NCI-H146 treated with DMSO at 0.1 percent for 48 hours (cell line): ENCODE measurements at regions not wholly inside any gene's neighbourhood (a gene's known extent, or its start where the extent isn't known, plus 50 kb on each side); places are given as distances from the start of the nearest gene placed in this dataset.

Experiments used
- DNase-seq: peaks from one replicate; lab custom pipeline; 2025; ENCODE audit not compliant: unreplicated experiment; lab: John Stamatoyannopoulos, UW

DNA sequence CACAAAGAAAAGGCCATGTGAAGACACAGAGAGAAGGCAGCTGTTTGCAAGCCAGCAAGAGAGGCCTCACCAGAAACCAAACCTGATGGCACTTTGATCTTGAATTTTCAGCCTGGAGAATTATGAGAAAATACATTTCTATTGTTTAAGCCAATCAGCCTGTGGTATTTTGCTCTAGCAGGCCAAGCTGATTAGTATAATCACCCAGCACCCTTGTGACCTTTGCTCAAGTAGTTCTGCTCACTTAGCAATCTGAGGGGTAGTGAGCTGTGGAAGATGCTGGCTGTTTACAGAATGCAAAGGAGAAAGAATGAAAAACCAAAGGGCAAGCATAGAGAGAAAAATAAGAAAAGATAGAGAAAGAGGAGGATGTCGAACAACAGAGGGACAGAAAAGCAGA, 396.4 kb upstream of the BOD1L1 start:
- no peak for DNase-seq

DNA sequence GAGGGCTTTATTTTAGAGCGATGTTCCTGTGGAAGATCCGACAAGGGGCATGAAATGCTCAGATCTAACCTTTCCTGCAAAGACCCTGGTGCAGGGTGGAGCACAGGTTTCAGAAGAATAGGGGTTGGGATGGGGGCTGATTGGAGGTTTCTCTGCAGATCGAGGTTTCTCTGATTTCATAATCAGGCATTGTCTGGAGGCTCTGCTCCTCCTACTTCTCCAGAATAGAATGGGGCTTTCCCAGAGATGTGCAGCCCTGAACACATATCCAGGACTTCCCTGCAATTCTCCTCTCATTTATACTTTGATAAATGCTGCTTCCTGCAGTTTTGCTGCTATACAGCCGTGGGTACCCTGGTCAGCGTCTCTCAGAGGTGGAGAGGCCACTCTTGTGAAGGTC, 397.6 kb upstream of the BOD1L1 start:
- DNase-seq = no peak

DNA sequence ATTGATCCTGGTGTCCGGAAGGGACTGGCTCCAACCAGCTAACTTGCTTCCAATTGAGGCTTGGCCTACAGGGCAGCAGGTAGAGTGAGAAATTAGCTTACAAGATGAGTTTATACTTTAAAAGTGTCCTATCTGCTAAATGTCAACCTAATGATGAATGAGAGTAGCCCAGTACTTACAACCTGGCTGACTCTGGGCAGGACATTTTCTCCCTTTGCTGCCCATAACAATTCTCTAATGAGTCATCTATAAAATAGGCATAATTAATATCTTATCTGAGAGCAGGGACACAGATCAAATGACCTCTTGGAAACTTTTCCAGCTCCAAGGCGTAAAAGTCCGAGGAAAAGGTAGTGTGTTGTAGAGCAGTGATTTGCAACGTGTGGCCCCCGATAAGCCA, 398.4 kb upstream of the BOD1L1 start:
- DNase-seq = no peak

DNA sequence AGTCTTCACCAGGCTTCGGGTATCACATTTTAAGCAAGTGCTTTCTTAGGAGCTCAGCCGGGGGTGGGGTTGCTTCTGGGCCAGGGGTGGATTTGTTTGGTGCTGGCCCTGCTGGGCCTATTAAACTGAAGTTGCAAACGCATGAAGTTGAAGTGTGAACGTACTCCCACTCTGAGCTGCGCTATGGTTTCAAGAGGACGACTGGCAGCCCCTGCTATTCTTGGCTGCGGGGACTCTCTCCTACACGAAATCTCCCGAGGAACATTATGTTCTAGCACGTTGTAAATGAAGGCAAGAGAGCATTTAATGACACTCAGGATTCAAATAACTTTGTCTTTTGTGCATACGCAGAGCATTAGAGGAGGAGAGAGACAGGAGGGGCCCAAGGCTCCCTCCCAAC, 401.3 kb upstream of the BOD1L1 start:
- DNase-seq = no peak

DNA sequence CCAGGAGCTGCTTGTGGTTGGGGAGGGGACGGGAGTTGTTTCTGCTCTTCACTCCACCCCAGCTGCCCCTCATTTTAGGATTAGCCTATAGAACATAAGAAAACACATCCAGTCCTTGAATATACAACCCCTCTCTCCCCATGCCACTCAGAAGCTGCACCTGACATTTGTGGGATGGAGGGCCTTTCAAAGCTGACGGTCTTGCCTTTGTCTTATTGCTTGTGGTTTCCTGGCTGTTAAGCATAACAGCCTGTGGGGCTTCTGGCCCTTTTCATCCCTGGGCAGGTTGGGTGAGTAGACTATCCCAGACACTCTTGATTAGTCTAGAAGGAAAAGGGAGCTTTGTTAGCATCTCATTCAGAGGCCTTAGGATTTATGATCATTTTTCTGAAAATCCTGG, 407.6 kb upstream of the BOD1L1 start:
- DNase-seq = no peak

DNA sequence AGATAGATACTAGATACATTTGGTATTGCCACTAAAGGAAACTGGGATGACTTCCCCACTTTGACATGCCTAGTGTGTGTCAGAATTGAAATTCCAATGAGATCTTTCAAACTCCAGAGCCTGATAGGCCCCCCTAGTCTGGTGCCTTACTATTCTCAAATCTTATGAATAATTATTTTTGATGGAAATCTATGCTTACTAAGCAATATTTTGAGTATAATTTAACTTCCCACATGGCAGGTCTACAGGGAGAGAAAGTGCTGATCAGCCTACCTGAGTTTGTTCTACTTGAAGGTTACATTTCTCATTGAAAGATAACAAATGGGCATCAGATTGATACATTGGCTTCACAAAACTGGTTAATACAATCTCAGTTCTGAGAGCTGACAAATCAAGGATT, 415.7 kb upstream of the BOD1L1 start:
- DNase-seq = no peak

DNA sequence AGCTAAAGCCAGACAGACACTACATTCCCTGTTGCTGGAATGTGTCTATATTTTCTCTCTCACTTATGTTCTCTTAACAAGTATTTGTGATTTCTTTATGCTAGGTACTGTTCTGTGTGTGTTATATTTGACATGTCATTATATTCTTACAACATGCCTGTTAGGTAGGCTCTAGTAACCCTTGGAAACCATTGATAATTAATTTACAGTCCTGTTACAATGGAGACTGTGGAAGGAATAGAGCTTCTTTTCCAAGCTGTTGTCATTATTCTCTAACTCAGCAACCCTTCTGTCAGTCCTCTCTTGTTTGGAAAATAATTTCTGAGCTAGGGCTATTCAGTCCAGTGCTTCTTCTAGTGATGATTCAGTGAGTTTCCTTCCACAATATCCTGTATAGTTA, 419.1 kb upstream of the BOD1L1 start:
- no peak for DNase-seq

DNA sequence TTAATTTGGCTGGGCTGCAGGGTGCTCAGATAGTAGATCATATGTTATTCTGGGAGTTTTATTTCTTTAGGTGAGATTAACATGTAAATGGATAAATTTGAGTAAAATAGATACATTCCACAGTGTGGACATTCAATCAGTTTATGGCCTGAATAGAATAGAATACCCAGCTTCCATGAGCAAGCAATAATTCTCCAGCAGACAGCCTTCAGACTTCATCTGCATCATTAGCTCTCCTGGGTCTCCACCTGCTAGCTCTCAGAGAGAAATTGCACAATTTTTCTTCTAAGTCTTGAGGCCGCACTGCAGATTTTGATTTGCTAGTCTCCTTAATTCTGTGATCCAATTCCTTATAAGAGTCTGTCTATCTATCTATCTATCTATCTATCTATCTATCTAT, 420.3 kb upstream of the BOD1L1 start:
- DNase-seq = no peak

DNA sequence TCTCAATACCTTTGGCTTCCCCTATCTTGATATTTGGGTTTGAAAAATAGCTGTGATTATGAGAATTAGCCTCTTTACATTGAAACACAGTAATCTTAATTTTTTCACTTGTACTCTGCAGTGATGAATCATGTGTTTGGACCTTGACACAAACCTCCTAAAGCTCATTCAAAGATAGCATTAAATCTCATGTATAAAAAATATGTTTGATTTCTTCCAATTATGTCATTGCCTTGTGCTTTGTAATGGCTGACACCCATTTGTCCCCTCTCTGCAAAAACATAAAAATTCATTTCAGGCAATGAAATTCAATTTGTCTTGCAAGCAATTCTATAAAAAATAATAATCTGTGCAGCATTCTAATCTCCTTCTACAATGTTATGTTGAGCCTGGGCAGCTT, 422.4 kb upstream of the BOD1L1 start:
- DNase-seq = no peak

DNA sequence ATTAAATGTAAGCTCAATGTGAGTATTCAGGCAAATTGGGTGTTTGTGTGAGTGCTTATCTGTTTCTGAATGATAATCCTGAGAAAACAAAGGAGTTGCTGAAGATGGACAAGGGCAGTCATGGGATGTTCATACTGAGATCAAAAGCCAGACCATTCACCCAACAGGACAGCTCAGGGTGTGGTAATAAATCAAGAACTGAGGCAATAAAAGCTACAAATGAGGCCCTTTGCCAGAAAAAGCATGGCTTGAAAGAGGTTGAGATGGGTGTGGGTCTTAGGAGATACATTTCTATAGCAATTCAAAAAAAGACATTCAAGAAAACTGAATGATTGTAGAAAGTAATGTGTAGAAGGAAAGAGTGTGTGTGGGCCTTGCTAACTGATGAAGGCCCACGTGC, 425.8 kb upstream of the BOD1L1 start:
- no peak for DNase-seq

DNA sequence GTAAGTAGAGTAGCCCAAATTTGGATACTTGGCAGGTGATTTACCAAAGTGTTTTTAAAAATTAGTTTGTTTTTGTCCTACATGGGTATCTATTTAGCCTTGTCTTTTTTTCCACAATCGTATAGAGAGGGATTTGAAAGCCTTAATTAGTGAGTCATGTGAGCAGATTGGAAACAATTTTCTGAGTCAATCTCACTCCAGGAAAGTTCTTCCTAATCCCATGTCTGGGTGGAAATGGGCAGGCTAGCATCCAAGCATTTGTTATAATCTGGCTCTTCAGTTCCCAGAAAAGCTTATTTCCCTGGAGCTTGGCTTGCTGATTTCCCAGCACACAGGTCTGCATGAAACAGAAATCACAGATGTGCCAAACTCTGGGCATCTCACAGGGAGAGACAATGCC, 426.9 kb upstream of the BOD1L1 start:
- no peak for DNase-seq

DNA sequence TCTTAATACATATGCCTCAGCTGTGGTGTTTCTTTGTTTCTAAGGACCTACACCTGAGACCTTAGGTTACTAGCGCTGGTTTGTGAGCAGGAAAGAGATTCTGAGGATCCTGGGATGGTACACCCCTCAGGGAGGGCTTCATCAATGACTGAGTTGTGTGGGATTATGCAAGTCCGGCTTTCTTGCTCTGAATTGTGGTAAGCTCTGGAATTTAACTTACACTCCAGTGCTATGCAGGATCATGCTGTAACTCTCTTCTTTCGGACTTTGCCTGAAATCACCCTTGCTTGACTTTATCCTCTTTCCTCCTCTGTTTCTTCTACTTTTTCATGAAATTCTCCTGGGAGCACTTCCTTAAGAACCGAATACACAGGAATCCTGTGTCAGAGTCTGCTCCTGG, 431.5 kb upstream of the BOD1L1 start:
- no peak for DNase-seq

DNA sequence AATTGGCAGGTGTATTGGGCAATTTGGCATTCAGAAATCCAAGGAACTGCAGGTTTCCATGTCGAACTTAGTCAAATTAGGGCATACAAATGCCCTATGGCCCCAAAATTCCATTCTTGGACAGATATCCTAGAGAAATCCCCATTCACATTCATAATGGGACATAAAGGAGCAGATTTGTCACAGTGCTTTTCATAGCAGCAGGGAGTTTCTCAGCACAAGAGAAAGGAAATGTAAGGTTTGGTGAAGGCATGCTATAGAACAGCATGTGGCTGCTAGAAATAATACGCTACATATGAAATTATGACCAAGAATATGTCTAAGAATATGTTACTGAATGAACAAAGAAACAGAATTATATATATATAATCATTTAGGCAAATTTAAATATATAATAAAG, 437.5 kb upstream of the BOD1L1 start:
- no peak for DNase-seq

DNA sequence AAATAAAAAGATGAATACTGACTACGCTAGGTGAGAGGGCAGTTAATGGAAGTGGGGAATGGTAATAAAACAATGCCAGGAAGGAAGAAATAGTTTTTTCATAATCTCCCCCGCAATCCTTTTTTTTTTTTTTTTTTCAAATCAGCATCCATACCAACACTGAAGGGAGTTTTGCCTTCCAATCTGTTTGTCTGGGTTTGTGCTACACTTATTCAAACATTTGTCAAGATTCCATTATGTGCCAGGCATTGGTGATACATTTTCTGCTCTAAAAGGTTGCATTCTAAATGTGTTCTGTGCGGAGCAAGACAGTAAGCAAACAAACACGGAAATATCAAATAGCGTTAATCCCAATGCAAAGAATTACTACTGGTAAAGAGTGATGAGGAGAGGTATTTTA, 437.9 kb upstream of the BOD1L1 start:
- no peak for DNase-seq

DNA sequence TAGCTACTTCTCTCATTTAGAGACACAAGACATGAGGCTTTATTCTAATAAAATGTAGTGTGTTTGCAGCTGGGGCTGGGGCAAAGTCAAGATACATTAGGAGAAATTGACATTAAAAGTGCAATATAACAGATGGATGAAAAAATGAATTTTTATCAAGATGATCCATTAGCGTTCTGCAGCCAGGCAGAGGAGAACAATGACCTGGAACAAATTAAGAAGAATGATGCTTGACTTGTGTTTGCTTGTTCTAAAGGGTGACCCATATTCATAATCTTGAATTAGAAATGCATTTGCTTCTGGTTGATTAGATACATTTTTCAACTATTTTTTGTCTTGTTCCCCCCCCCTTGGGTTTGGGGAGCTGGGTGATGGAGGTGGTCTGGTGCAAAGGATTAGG, 439.5 kb upstream of the BOD1L1 start:
- no peak for DNase-seq

DNA sequence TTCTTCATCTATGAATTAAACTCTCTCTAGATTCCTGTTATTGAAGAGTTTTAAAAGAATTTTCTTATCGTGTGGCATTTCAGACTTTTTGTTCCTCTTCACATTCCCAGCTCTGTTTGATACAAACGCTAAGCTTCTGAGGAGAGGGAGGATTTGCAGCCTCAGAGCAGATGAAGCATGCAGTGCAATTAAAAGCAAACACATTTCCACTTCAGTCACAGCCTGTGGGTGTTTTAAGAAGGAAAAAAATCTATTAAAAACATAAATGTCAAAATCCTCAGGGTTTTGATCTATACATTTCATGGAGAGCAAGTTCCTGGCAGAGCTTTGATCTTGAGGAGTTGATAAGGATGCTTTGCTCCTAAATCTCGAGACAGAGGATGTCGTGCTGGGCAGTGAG, 442.4 kb upstream of the BOD1L1 start:
- no peak for DNase-seq

DNA sequence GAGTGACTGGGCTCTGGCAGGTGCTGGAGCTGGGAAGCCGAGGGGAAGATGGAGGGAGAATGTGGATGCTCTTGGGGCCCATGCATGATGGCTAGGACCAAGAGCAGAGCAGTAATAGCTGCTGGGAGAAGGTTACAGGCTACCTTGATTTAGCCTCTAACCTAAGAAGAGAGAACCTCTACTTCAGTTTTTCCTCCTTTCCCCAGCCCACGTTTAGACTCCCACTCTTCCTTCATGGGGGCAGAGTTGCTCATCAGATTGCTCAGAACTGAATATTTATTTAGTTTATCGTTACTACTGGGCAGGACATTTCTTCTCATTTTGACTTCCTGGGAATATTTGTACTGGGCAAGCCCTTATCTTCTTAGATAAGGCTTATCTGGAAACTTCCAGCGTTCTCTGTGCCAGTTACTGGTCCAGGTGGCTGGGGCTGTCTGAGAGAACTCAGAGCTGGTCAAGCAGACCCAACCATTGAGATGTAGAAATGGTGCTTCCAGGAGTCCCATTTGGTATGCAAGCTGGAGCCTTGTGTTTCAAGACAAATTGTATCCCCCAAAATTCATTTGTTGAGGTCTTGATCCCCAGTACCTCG, 442.9 kb upstream of the BOD1L1 start:
- DNase-seq = no peak

DNA sequence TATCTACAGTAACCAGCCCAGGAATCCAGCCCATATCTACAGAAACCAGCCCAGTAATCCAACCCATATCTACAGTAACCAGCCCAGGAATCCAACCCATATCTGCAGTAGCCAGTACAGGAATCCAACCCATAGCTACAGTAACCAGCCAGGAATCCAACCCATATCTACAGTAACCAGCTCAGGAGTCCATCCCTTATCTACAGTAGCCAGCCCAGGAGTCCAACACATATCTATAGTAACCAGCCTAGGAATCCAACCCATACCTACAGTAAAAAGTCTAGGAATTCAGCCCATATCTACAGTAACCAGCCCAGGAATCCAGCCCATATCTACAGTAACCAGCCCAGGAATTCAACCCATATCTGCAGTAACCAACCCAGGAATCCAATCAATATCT, 445.0 kb upstream of the BOD1L1 start:
- DNase-seq = no peak

DNA sequence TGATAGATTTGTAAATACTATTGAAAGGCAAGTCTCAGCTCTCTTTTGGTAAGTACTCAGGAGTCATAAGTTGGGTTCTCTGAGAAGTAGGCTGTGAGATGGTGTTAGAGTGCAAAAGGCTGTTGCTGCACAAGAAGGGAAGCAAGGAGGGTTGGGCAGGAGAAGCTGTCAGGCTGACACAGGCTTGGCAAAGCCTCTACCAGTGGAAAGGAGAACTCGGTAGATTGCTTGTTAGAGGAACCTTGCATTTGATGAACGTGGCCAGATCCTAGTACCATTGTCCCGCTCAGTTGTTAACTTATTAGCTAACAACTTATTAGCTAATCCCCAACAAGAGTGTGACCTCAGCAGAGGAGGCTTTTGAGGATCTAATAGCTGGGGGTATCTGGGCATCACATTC, 449.3 kb upstream of the BOD1L1 start:
- no peak for DNase-seq

DNA sequence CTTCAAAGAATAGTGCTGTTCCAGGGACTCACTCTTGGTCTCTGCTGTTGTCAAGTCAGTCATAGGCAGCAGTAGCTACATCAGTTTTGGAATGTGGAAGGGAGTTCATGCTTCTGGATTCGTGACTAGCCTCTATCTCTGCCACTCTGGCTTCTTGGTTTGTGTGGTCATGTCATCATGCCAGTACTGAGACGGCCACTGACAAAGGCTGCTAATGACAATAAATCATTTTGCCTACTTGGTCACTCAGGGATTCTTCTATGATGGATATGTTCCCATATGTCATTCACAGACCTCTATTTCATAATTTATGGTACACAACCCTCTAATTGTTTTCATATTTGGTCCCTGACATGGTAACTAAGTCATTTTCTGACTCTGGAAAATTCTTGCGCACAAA, 450.8 kb upstream of the BOD1L1 start:
- no peak for DNase-seq

DNA sequence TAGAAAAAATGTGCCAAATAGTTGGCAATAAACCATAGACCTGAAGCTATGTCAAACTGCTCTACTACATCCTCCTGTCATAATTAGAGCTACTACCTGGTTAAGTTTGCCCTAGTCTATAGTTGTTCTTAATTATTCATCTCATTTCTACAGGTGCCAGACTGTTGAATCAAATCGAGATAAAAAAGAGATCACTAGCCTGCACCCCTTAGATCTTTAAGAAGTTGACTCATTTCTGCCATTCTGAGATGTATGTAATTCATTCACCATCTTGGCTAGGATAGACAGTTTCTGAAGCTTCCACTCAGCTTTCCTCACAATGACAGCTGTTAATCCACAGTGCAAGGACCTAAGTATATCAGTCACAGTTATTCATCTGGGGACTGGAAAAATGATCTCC, 452.1 kb upstream of the BOD1L1 start:
- no peak for DNase-seq

DNA sequence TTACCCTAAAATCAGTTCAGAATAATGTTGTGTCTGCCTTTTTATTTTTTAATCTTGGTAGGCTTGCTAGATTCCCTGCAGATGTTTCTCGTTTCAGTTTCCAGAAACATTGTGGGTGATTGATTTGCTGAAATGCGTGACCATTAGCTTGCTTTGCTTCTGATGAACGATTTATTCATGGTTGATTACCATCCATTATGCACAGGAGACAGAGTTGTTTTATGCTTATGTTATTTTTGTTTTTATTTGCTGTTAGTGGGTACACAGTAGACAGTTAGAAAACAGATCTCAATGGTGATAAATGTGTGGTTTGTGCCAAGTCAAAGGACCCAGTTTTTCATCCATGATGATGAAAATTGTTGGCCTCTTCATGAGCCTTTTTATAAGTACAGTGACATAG, 455.6 kb upstream of the BOD1L1 start:
- DNase-seq = no peak

DNA sequence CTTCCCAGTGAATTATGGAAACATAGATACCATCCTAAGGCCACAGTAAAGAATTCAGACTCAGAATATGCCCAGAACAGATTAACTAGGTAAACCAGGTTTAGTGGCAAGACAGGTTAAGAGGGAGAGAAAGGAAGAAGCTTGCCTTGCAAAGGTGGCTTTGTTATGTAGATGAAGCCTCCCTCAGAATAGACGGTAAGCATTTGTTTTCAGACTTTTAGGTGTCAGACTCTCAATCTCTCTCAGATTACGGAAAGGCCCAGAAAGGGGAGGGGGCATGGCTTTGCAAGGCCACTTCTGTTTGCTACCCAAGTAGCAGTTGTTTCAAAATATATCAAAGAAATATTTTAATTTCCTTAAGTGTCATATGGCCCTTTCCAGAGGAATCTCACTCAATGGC, 457.1 kb upstream of the BOD1L1 start:
- no peak for DNase-seq

DNA sequence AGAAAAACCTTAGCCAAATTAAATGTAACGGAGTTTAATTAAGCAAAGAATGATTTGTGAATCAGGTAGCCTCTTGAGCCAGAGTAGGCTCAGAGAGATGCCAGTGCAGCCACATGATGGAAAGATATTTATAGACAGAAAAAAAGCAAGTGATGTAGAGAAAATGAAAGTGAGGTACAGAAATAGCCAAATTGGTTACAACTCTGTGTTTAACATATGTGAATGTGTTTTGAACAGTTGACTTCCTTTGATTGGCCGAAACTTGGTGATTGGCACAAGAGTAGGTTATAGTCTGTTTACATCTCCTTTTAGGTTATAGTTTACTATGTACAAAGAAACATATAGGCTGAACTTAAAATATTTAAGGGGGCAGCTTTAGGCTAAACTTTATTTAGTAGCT, 459.9 kb upstream of the BOD1L1 start:
- no peak for DNase-seq
